ENCODE measurements at regions not wholly inside any gene's neighbourhood (a gene's known extent, or its start where the extent isn't known, plus 50 kb on each side); places are given as distances from the start of the nearest gene placed in this dataset.
A peak's percentile ranks its signal among the peaks of the same experiment; 100 is the strongest.
"Not testable (repeated sequence)": the region's sequence is repeated elsewhere in the genome, so short reads cannot be mapped to it uniquely, and the experiment has no call there.

GRCh38 chr11:3437441-3437840 is 58.5 kb upstream of the ZNF195 start:
- peak in 1 of 2 experiments; percentile 0 for DNase-seq

GRCh38 chr11:3434976-3435375 is 56.0 kb upstream of the ZNF195 start:
- no peak for DNase-seq

- DNase-seq = not testable (repeated sequence)
These were observed 50.2 kb upstream of the ZNF195 start for GRCh38 chr11:3429191-3429590.

Measured in Kasumi-1 (cell line).